ENCODE measurements at regions not wholly inside any gene's neighbourhood (a gene's known extent, or its start where the extent isn't known, plus 50 kb on each side); places are given as distances from the start of the nearest gene placed in this dataset.

GRCh38 chr4:132707955-132708354, 441.1 kb upstream of the PCDH10 start:
- TF ChIP-seq POLR2AphosphoS5 (IDR thresholded peaks at IDR 0.05) (no peak), CTCF (IDR thresholded peaks at IDR 0.05) (no peak)
